ENCODE measurements at regions not wholly inside any gene's neighbourhood (a gene's known extent, or its start where the extent isn't known, plus 50 kb on each side); places are given as distances from the start of the nearest gene placed in this dataset.

DNA sequence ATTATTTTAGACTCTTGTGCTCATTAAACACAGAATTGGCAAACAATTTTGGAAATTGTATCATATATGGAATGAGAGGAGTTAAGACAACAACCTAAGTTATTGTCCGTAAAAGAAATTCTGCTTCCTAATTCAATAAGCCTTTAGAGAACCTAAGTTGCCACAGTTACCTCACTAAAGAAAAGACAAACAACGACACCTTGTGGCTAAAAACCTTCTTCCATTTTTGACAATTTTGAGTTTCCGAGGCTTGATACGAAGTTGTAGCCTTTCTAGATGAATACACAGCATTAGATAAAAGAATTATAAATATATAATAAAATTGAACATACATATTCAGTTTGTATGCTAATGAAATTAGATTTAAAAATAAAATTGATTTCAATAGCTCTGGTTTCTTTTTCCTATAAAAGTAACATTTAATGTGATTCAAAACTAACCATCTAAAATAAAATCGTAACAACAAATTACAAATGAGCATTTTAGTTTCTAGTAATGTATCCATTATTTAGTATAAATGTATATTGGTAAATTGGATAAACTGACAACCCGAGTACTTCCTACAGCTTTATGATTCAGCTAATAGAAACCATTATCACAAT is 275.1 kb downstream of the GPM6A start:
- TF ChIP-seq, protein P1, sequence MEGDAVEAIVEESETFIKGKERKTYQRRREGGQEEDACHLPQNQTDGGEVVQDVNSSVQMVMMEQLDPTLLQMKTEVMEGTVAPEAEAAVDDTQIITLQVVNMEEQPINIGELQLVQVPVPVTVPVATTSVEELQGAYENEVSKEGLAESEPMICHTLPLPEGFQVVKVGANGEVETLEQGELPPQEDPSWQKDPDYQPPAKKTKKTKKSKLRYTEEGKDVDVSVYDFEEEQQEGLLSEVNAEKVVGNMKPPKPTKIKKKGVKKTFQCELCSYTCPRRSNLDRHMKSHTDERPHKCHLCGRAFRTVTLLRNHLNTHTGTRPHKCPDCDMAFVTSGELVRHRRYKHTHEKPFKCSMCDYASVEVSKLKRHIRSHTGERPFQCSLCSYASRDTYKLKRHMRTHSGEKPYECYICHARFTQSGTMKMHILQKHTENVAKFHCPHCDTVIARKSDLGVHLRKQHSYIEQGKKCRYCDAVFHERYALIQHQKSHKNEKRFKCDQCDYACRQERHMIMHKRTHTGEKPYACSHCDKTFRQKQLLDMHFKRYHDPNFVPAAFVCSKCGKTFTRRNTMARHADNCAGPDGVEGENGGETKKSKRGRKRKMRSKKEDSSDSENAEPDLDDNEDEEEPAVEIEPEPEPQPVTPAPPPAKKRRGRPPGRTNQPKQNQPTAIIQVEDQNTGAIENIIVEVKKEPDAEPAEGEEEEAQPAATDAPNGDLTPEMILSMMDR (IDR thresholded peaks at IDR 0.05) = peak in 2 of 7 experiments; percentile 16 to 34
- no peak for TF ChIP-seq POLR2A (IDR thresholded peaks at IDR 0.05)
- TF ChIP-seq POLR2AphosphoS5 (IDR thresholded peaks at IDR 0.05) = no peak
